ENCODE measurements at regions not wholly inside any gene's neighbourhood (a gene's known extent, or its start where the extent isn't known, plus 50 kb on each side); places are given as distances from the start of the nearest gene placed in this dataset.

- no peak overlapping the region for H3K4me3 ChIP-seq
- no peaks in the 10 kb centered on the region for H3K4me1 ChIP-seq
- no peaks in the 10 kb centered on the region for H3K36me3 ChIP-seq
- TF ChIP-seq POLR2A (IDR thresholded peaks at IDR 0.05): no peak
- no peak for TF ChIP-seq CTCF (IDR thresholded peaks at IDR 0.05)
- H3K27me3 ChIP-seq: no peaks in the 10 kb centered on the region
- intact Hi-C loops (cut with DNase I): no loop called here
- 79% methylated on average over 7 of the region's 7 CpGs for WGBS (ENCODE audit: insufficient coverage, low coverage, low lambda C conversion rate, missing lambda C conversion rate)
- H3K27ac ChIP-seq: no peak overlapping the region
- DNase-seq (no peak), ATAC-seq (no peak)
- no peaks in the 10 kb centered on the region for H3K9me3 ChIP-seq
These were observed 208.7 kb downstream of the KITLG start for GRCh38 chr12:88371416-88372183.

- H3K9me3 ChIP-seq: no peaks in the 10 kb centered on the region
- no peaks in the 10 kb centered on the region for H3K36me3 ChIP-seq
- no peak for TF ChIP-seq POLR2A (IDR thresholded peaks at IDR 0.05)
- TF ChIP-seq CTCF (IDR thresholded peaks at IDR 0.05): no peak
- ATAC-seq (no peak), DNase-seq (no peak)
- intact Hi-C loops (cut with DNase I): no loop called here
- H3K4me1 ChIP-seq: no peaks in the 10 kb centered on the region
- WGBS (ENCODE audit: insufficient coverage, low coverage, low lambda C conversion rate, missing lambda C conversion rate): 92% methylated on average over 3 of the region's 6 CpGs
- no peak overlapping the region for H3K27ac ChIP-seq
- H3K27me3 ChIP-seq: no peaks in the 10 kb centered on the region
- H3K4me3 ChIP-seq: no peak overlapping the region
These were observed 204.7 kb downstream of the KITLG start for GRCh38 chr12:88375306-88376305.

GRCh38 chr12:88377973-88378372 is 202.3 kb downstream of the KITLG start:
- Histone ChIP-seq H3K4me1 (no peaks in the 10 kb centered on the region), H3K36me3 (no peaks in the 10 kb centered on the region), H3K27ac (no peak overlapping the region), H3K9me3 (no peaks in the 10 kb centered on the region), H3K4me3 (no peak overlapping the region), H3K27me3 (no peaks in the 10 kb centered on the region)
- intact Hi-C loops (cut with DNase I): no loop called here
- DNase-seq: no peak
- ATAC-seq: no peak
- TF ChIP-seq POLR2A (IDR thresholded peaks at IDR 0.05) (no peak), CTCF (IDR thresholded peaks at IDR 0.05) (no peak)

GRCh38 chr12:88381466-88381865 is 198.8 kb downstream of the KITLG start:
- ATAC-seq (no peak), DNase-seq (no peak)
- Histone ChIP-seq H3K4me1 (no peaks in the 10 kb centered on the region), H3K27me3 (no peaks in the 10 kb centered on the region), H3K36me3 (no peaks in the 10 kb centered on the region), H3K4me3 (no peak overlapping the region), H3K27ac (no peak overlapping the region), H3K9me3 (no peaks in the 10 kb centered on the region)
- intact Hi-C loops (cut with DNase I): no loop called here
- TF ChIP-seq POLR2A (IDR thresholded peaks at IDR 0.05) (no peak), CTCF (IDR thresholded peaks at IDR 0.05) (no peak)
- 51% methylated on average over 3 of the region's 3 CpGs for WGBS (ENCODE audit: insufficient coverage, low coverage, low lambda C conversion rate, missing lambda C conversion rate)
